Body of pancreas (tissue), 4 donors: ENCODE measurements at regions not wholly inside any gene's neighbourhood (a gene's known extent, or its start where the extent isn't known, plus 50 kb on each side); places are given as distances from the start of the nearest gene placed in this dataset.

Source experiments
- ATAC-seq: fragments of 150-250 bp; one replicate; pipeline ENCODE4 v1.9.1; 2016
- DNase-seq, 4 donors: peaks; one replicate each; pipeline ENCODE4 v3.0.0-alpha.2; 2019
- H3K27ac ChIP-seq, 4 donors: fragments of 200-600 bp; sonication (generic); 1 replicate in 3 of 4; 2 replicates in 1 of 4; pipeline versions ENCODE4 v1.5.1 to v1.6.1; 2016 to 2019; ENCODE audit warnings: mild to moderate bottlenecking in 1 of 4, mixed read lengths in 1 of 4, moderate library complexity in 1 of 4
- H3K27me3 ChIP-seq, 2 donors: fragments of 200-600 bp; sonication (generic); one replicate each; pipeline ENCODE4 v1.6.0; 2016; ENCODE audit warnings: mild to moderate bottlenecking in 1 of 2
- H3K36me3 ChIP-seq, 2 donors: fragments of 200-600 bp; sonication (generic); replicated peaks in 1 of 2; 2 replicates each; pipeline ENCODE4 v1.5.1; 2016; ENCODE audit warnings: low read depth in 2 of 2; ENCODE audit not compliant: insufficient read depth in 1 of 2
- H3K4me1 ChIP-seq: fragments of 200-600 bp; sonication (generic); one replicate; pipeline ENCODE4 v1.6.0; 2016
- H3K4me3 ChIP-seq, 2 donors: fragments of 200-600 bp; sonication (generic); 1 replicate in 1 of 2; 2 replicates in 1 of 2; pipeline ENCODE4 v1.5.1; 2016 to 2019
- H3K9me3 ChIP-seq, 3 donors: fragments of 200-600 bp; sonication (generic); 1 replicate in 2 of 3; 2 replicates in 1 of 3; pipeline ENCODE4 v1.5.1; 2016
- POLR2A ChIP-seq, 3 donors: fragments of 450-650 bp; IDR thresholded peaks; one replicate each; pipeline ENCODE4 v1.6.1; 2016; ENCODE audit warnings: antibody characterized with exemption in 3 of 3, mild to moderate bottlenecking in 2 of 3
- WGBS, 2 donors: methylation state at CpG; one replicate each; pipeline ENCODE4 v1.1.5; 2017; 5-methylcytosine and 5-hydroxymethylcytosine counted together
- intact Hi-C: fragments of 100-400 bp; cut with DNase I; formaldehyde crosslinking; loops from one replicate; pipeline ENCODE4 v1.15.1; 2023
- TF ChIP-seq, protein P1 (sequence below), 7 experiments: fragments of 450-650 bp in 4 of 7; fragments of 200-600 bp in 3 of 7; sonication (generic) in 3 of 7; IDR thresholded peaks; one replicate each; pipeline ENCODE4 v1.5.1; 2016 to 2019; ENCODE audit warnings: antibody characterized with exemption in 7 of 7

DNA sequence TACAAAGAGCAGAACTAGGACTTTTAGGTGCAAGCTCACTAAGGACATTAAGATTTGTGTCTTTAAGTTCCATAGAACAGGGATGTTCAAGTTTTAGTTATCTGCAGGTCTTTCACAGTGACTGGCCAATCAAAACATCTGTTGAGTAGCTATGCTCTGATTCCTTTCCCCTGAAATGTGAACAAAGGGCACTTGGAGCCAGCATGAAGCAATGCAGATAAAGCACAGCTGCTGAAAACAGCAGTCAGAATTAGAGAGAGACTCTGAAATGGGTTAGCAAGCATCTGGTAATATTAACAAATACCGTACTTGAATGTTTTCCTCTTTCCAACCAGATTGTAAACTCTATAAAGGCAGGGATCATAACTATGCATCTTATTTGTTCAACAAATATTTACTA is 276.9 kb downstream of the RAB28 start:
- 58 to 70% methylated on average over 1 of the region's 1 CpG for WGBS, 2 donors
- H3K4me1 ChIP-seq: no peaks in the 10 kb centered on the region
- no peaks in the 10 kb centered on the region for H3K36me3 ChIP-seq
- intact Hi-C loops: no loop called here
- no peak overlapping the region for H3K4me3 ChIP-seq
- no peaks in the 10 kb centered on the region for H3K9me3 ChIP-seq
- no peak overlapping the region for H3K27ac ChIP-seq
- H3K27me3 ChIP-seq: no peaks in the 10 kb centered on the region
- TF ChIP-seq, protein P1, sequence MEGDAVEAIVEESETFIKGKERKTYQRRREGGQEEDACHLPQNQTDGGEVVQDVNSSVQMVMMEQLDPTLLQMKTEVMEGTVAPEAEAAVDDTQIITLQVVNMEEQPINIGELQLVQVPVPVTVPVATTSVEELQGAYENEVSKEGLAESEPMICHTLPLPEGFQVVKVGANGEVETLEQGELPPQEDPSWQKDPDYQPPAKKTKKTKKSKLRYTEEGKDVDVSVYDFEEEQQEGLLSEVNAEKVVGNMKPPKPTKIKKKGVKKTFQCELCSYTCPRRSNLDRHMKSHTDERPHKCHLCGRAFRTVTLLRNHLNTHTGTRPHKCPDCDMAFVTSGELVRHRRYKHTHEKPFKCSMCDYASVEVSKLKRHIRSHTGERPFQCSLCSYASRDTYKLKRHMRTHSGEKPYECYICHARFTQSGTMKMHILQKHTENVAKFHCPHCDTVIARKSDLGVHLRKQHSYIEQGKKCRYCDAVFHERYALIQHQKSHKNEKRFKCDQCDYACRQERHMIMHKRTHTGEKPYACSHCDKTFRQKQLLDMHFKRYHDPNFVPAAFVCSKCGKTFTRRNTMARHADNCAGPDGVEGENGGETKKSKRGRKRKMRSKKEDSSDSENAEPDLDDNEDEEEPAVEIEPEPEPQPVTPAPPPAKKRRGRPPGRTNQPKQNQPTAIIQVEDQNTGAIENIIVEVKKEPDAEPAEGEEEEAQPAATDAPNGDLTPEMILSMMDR (IDR thresholded peaks at IDR 0.05): no peak
- TF ChIP-seq POLR2A (IDR thresholded peaks at IDR 0.05): no peak
- no peak for DNase-seq
- peak; percentile 33 for ATAC-seq

DNA sequence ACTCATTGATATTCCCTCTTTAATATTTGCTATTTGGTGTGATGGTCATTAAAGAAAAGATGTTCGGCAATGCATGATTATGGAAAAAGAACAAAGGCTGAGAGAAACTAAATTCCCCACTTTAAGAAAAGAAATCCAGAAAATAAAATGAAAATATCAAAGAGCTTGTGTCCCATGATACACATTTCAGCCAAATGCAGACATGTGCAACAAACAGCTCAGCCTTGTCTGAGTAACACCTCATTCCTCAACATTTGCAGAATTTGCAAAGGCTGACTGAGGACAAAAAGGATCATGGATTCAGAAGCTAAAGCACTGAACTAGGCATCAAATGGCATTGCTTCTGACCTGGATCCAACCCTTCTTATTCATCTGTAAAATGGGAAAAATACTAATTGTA is 281.0 kb downstream of the RAB28 start:
- 81 to 84% methylated on average over 1 of the region's 1 CpG for WGBS, 2 donors
- ATAC-seq: no peak
- Histone ChIP-seq H3K4me3 (no peak overlapping the region), H3K27ac (no peak overlapping the region), H3K27me3 (no peaks in the 10 kb centered on the region), H3K4me1 (no peaks in the 10 kb centered on the region), H3K9me3 (no peaks in the 10 kb centered on the region), H3K36me3 (no peaks in the 10 kb centered on the region)
- intact Hi-C loops: no loop called here
- TF ChIP-seq, protein P1 (IDR thresholded peaks at IDR 0.05): no peak
- no peak for DNase-seq

DNA sequence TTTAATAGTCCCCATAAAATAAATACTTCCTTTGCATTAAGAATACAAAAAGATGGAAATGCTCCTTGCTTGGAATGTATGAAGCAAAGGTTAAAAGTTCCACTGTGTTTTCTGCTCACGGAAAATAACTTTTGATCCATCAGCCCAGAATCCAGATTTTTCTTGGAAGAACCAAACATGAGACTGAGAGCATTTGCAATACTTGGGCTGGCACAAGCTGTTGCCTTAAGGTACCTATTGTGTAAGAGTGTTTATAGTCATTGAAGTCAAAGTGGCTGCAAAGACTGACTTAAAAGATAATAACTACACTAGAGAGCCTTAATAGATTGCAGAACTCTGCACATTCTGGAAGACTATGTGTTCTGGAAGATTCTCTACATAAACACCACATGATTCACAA is 281.4 kb downstream of the RAB28 start:
- H3K27me3 ChIP-seq: no peaks in the 10 kb centered on the region
- no peaks in the 10 kb centered on the region for H3K4me1 ChIP-seq
- H3K36me3 ChIP-seq: no peaks in the 10 kb centered on the region
- DNase-seq: no peak
- intact Hi-C loops: no loop called here
- no peak overlapping the region for H3K27ac ChIP-seq
- no peaks in the 10 kb centered on the region for H3K9me3 ChIP-seq
- TF ChIP-seq, protein P1 (IDR thresholded peaks at IDR 0.05): no peak
- no peak for TF ChIP-seq POLR2A (IDR thresholded peaks at IDR 0.05)
- no peak overlapping the region for H3K4me3 ChIP-seq
- no peak for ATAC-seq
- 94 to 96% methylated on average over 1 of the region's 1 CpG for WGBS, 2 donors

DNA sequence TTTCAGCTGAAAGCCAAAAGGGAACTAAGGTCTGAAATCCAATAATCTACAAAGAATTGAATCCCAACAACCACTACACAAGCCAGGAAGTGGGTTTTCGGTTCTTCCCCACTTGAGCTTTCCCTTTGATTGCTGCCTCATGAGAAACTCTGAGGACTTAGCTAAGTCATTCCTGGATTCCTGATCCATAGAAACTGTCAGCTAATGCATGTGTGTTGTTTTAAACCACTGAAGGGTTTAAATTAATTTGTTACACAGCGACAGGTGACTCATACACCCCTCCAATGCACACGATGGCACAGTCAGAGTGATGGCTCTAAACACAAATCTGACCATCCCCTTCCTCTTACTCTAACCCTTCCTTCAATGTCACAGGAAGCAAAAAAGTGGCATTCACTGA is 282.9 kb downstream of the RAB28 start:
- ATAC-seq (no peak), DNase-seq (no peak)
- H3K27ac ChIP-seq: no peak overlapping the region
- H3K36me3 ChIP-seq: no peaks in the 10 kb centered on the region
- H3K4me1 ChIP-seq: no peaks in the 10 kb centered on the region
- no peaks in the 10 kb centered on the region for H3K9me3 ChIP-seq
- H3K4me3 ChIP-seq: no peak overlapping the region
- TF ChIP-seq, protein P1 (IDR thresholded peaks at IDR 0.05): no peak
- TF ChIP-seq POLR2A (IDR thresholded peaks at IDR 0.05): no peak
- intact Hi-C loops: no loop called here
- H3K27me3 ChIP-seq: no peaks in the 10 kb centered on the region
- 81 to 86% methylated on average over 3 of the region's 3 CpGs for WGBS, 2 donors

DNA sequence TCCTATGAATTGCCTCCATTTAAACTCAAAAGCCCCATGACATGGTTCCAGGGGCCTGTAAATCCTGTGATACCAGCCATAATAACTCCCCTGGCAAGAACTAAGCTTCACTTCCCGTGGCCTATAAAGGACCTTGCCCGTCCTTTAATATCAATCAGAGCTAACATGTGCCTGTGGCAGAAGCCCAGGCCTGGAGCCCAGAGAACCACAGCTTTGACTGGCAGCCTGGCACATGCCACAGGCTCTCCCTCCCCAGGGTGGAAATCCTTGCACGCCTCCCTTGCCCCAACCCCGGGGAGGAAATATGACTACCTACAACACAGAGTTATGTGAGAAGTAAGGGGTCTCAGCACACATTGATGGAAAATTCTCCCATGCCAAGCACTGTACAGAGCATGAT is 287.4 kb downstream of the RAB28 start:
- ATAC-seq: no peak
- no peak overlapping the region for H3K27ac ChIP-seq
- TF ChIP-seq POLR2A (IDR thresholded peaks at IDR 0.05): no peak
- TF ChIP-seq, protein P1 (IDR thresholded peaks at IDR 0.05): no peak
- H3K9me3 ChIP-seq: no peaks in the 10 kb centered on the region
- H3K4me3 ChIP-seq: no peak overlapping the region
- WGBS, 2 donors: 83 to 93% methylated on average over 4 of the region's 4 CpGs
- no peaks in the 10 kb centered on the region for H3K4me1 ChIP-seq
- intact Hi-C loops: no loop called here
- DNase-seq: no peak
- no peaks in the 10 kb centered on the region for H3K36me3 ChIP-seq
- H3K27me3 ChIP-seq: no peaks in the 10 kb centered on the region
